Aorta (tissue), 5 donors: ENCODE measurements at regions not wholly inside any gene's neighbourhood (a gene's known extent, or its start where the extent isn't known, plus 50 kb on each side); places are given as distances from the start of the nearest gene placed in this dataset.

Experiments
- ATAC-seq: fragments of 200-7000 bp; cut with Tn5 transposase; one replicate; pipeline ENCODE4 v1.9.1; 2022; ENCODE audit warnings: moderate library complexity; ENCODE audit not compliant: low FRiP score
- DNase-seq, 2 donors: peaks; one replicate each; pipeline ENCODE4 v3.0.0-alpha.2; 2020
- H3K27ac ChIP-seq, 2 donors: one replicate each; pipeline ENCODE4 v1.5.1; 2013; ENCODE audit warnings: low read length in 2 of 2, mild to moderate bottlenecking in 2 of 2, moderate library complexity in 2 of 2, control low read depth in 1 of 2, inconsistent platforms in 1 of 2, low read depth in 1 of 2
- H3K27me3 ChIP-seq, 2 donors: one replicate each; pipeline ENCODE4 v1.6.1; 2013; ENCODE audit warnings: control low read depth in 1 of 2, low read length in 1 of 2, mild to moderate bottlenecking in 1 of 2, moderate library complexity in 1 of 2; ENCODE audit not compliant: insufficient read depth in 2 of 2, control insufficient read depth in 1 of 2
- H3K36me3 ChIP-seq, 2 donors: one replicate each; pipeline ENCODE4 v1.6.1; 2013; ENCODE audit warnings: control low read depth in 1 of 2, low read length in 1 of 2, mild to moderate bottlenecking in 1 of 2; ENCODE audit not compliant: insufficient read depth in 2 of 2, control insufficient read depth in 1 of 2
- H3K4me1 ChIP-seq, 2 donors: one replicate each; pipeline ENCODE4 v1.6.1; 2013; ENCODE audit warnings: low read length in 2 of 2, control low read depth in 1 of 2, mild to moderate bottlenecking in 1 of 2, moderate library complexity in 1 of 2; ENCODE audit not compliant: insufficient read depth in 2 of 2, control insufficient read depth in 1 of 2
- H3K4me3 ChIP-seq, 2 donors: one replicate each; pipeline ENCODE4 v1.5.1; 2013; ENCODE audit warnings: low read length in 2 of 2, control low read depth in 1 of 2, mild to moderate bottlenecking in 1 of 2
- H3K9me3 ChIP-seq: one replicate; pipeline ENCODE4 v1.6.1; 2013; ENCODE audit warnings: mild to moderate bottlenecking, low read length; ENCODE audit not compliant: control insufficient read depth
- WGBS, 2 donors: extraction: QIAGEN DNeasy Blood & Tissue Kit; methylation state at CpG; one replicate each; pipeline ENCODE4 v1.1.7; 2013; 5-methylcytosine and 5-hydroxymethylcytosine counted together
- intact Hi-C, 2 donors: fragments of 100-400 bp; cut with DNase I; formaldehyde crosslinking; loops; one replicate each; pipeline versions ENCODE4 v1.14.2 to v1.15.0; 2022
- donor health status: healthy with polysubstance abuse.
- donor health status: Bipolar disorder and iron deficiency.
- donor health status: DM: no; HTN: no; CAD: no.
- donor health status: DM: no; HTN: no; CAD: no.
- donor health status: DM: yes; HTN: yes; CAD: no.

GRCh38 chr7:128191136-128191844 lies 49.8 kb upstream of the LEP start:
- H3K4me1 ChIP-seq = no peaks in the 10 kb centered on the region
- DNase-seq = no peak
- WGBS, 2 donors = 66 to 71% methylated on average over 7 of the region's 7 CpGs

More at GRCh38 chr7:128191136-128191844, 49.8 kb upstream of the LEP start:
- intact Hi-C loops = no loop called here
- no peak overlapping the region for H3K4me3 ChIP-seq
- H3K27ac ChIP-seq = no peak overlapping the region
- H3K27me3 ChIP-seq = no peaks in the 10 kb centered on the region
- H3K36me3 ChIP-seq = no peaks in the 10 kb centered on the region
- peaks cover 4% of the 10 kb centered on the region for H3K9me3 ChIP-seq
- ATAC-seq = no peak
